Body of pancreas (tissue), 4 donors: ENCODE measurements at regions not wholly inside any gene's neighbourhood (a gene's known extent, or its start where the extent isn't known, plus 50 kb on each side); places are given as distances from the start of the nearest gene placed in this dataset.

Experiments
- ATAC-seq: fragments of 150-250 bp; one replicate; pipeline ENCODE4 v1.9.1; 2016
- DNase-seq, 4 donors: peaks; one replicate each; pipeline ENCODE4 v3.0.0-alpha.2; 2019
- H3K27ac ChIP-seq, 4 donors: fragments of 200-600 bp; sonication (generic); 1 replicate in 3 of 4; 2 replicates in 1 of 4; pipeline versions ENCODE4 v1.5.1 to v1.6.1; 2016 to 2019; ENCODE audit warnings: mild to moderate bottlenecking in 1 of 4, mixed read lengths in 1 of 4, moderate library complexity in 1 of 4
- H3K27me3 ChIP-seq, 2 donors: fragments of 200-600 bp; sonication (generic); one replicate each; pipeline ENCODE4 v1.6.0; 2016; ENCODE audit warnings: mild to moderate bottlenecking in 1 of 2
- H3K36me3 ChIP-seq, 2 donors: fragments of 200-600 bp; sonication (generic); replicated peaks in 1 of 2; 2 replicates each; pipeline ENCODE4 v1.5.1; 2016; ENCODE audit warnings: low read depth in 2 of 2; ENCODE audit not compliant: insufficient read depth in 1 of 2
- H3K4me1 ChIP-seq: fragments of 200-600 bp; sonication (generic); one replicate; pipeline ENCODE4 v1.6.0; 2016
- H3K4me3 ChIP-seq, 2 donors: fragments of 200-600 bp; sonication (generic); 1 replicate in 1 of 2; 2 replicates in 1 of 2; pipeline ENCODE4 v1.5.1; 2016 to 2019
- H3K9me3 ChIP-seq, 3 donors: fragments of 200-600 bp; sonication (generic); 1 replicate in 2 of 3; 2 replicates in 1 of 3; pipeline ENCODE4 v1.5.1; 2016
- POLR2A ChIP-seq, 3 donors: fragments of 450-650 bp; IDR thresholded peaks; one replicate each; pipeline ENCODE4 v1.6.1; 2016; ENCODE audit warnings: antibody characterized with exemption in 3 of 3, mild to moderate bottlenecking in 2 of 3
- WGBS, 2 donors: methylation state at CpG; one replicate each; pipeline ENCODE4 v1.1.5; 2017; 5-methylcytosine and 5-hydroxymethylcytosine counted together
- intact Hi-C: fragments of 100-400 bp; cut with DNase I; formaldehyde crosslinking; loops from one replicate; pipeline ENCODE4 v1.15.1; 2023
- TF ChIP-seq, protein P1 (sequence below), 7 experiments: fragments of 450-650 bp in 4 of 7; fragments of 200-600 bp in 3 of 7; sonication (generic) in 3 of 7; IDR thresholded peaks; one replicate each; pipeline ENCODE4 v1.5.1; 2016 to 2019; ENCODE audit warnings: antibody characterized with exemption in 7 of 7

DNA sequence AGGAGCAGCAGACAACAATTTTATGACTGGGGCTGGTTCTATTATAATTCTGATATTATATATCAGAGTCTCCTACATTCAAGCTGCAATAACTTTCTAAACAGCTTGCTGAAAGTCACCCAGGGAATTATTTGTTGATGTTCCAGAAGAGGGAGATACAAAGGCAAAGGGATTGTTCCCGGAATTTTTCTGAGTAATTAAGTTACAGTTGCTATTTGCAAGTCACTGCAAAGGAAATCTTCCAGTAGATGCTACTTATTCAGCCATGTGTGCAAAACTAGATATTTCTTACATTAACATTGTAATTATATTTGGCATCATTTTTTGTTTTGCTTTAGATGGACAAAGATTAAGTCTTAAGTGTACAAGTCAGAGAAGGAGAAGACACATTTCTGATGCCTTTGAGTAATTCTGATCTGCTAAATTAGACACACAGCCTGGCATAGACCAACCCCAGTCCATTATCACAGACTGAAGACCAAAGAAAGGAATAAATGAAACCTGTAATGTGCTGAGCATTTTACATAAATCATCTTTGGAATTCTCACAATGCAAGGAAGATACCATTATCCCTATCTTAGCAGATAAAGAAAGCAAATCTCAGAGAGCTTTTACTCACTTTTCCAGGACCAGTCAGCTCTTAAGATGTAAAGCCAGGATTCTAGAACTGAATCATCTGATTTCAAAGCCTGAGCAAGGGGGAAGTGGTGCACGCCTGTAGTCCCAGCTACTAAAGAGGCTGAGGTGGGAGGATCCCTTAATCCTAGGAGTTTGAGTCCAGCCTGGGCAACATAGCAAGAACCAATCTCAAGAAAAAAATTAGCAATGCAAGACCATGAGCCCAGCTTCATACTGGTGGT, 62.6 kb upstream of the AKAP12 start:
- WGBS, 2 donors: 73 to 75% methylated on average over 2 of the region's 2 CpGs
- Histone ChIP-seq H3K4me1 (no peaks in the 10 kb centered on the region), H3K27me3 (no peaks in the 10 kb centered on the region), H3K9me3 (no peaks in the 10 kb centered on the region), H3K36me3 (no peaks in the 10 kb centered on the region), H3K4me3 (no peak overlapping the region), H3K27ac (no peak overlapping the region)
- DNase-seq: no peak
- ATAC-seq: no peak
- intact Hi-C loops: no loop called here
- TF ChIP-seq, protein P1, sequence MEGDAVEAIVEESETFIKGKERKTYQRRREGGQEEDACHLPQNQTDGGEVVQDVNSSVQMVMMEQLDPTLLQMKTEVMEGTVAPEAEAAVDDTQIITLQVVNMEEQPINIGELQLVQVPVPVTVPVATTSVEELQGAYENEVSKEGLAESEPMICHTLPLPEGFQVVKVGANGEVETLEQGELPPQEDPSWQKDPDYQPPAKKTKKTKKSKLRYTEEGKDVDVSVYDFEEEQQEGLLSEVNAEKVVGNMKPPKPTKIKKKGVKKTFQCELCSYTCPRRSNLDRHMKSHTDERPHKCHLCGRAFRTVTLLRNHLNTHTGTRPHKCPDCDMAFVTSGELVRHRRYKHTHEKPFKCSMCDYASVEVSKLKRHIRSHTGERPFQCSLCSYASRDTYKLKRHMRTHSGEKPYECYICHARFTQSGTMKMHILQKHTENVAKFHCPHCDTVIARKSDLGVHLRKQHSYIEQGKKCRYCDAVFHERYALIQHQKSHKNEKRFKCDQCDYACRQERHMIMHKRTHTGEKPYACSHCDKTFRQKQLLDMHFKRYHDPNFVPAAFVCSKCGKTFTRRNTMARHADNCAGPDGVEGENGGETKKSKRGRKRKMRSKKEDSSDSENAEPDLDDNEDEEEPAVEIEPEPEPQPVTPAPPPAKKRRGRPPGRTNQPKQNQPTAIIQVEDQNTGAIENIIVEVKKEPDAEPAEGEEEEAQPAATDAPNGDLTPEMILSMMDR (IDR thresholded peaks at IDR 0.05): no peak
- no peak for TF ChIP-seq POLR2A (IDR thresholded peaks at IDR 0.05)

- no peak for DNase-seq
- TF ChIP-seq POLR2A (IDR thresholded peaks at IDR 0.05): no peak
- TF ChIP-seq, protein P1 (IDR thresholded peaks at IDR 0.05): no peak
- Histone ChIP-seq H3K4me3 (no peak overlapping the region), H3K9me3 (no peaks in the 10 kb centered on the region), H3K27ac (no peak overlapping the region), H3K27me3 (no peaks in the 10 kb centered on the region), H3K36me3 (no peaks in the 10 kb centered on the region), H3K4me1 (no peaks in the 10 kb centered on the region)
- intact Hi-C loops: no loop called here
- no peak for ATAC-seq
- 92 to 95% methylated on average over 3 of the region's 3 CpGs for WGBS, 2 donors
Observed at GRCh38 chr6:151178373-151178772, 61.4 kb upstream of the AKAP12 start.

DNA sequence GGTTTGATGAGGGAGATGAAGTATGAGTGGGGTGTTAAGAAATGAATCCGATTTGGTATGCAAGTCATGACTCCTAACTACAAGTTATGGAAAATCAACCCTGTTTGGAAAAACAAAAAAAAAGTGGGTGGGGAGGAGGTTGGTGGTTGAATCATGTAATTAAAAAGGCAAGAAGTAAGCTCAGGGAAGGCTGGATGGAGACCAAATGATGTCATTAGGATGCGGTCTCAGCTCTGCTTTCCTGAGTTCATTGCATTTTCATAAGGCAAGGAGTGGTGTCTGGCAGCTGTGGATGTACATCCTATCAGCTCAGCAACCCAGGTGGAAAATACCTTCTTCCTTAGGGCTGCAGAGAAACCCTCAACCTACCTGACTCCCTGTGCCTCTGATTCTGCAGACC, 60.4 kb upstream of the AKAP12 start:
- no peaks in the 10 kb centered on the region for H3K9me3 ChIP-seq
- no peak overlapping the region for H3K27ac ChIP-seq
- no peak overlapping the region for H3K4me3 ChIP-seq
- H3K27me3 ChIP-seq: no peaks in the 10 kb centered on the region
- no peak for TF ChIP-seq POLR2A (IDR thresholded peaks at IDR 0.05)
- TF ChIP-seq, protein P1 (IDR thresholded peaks at IDR 0.05): no peak
- H3K36me3 ChIP-seq: no peaks in the 10 kb centered on the region
- DNase-seq (no peak), ATAC-seq (no peak)
- intact Hi-C loops: no loop called here
- WGBS, 2 donors: 71 to 78% methylated on average over 2 of the region's 2 CpGs
- H3K4me1 ChIP-seq: no peaks in the 10 kb centered on the region

DNA sequence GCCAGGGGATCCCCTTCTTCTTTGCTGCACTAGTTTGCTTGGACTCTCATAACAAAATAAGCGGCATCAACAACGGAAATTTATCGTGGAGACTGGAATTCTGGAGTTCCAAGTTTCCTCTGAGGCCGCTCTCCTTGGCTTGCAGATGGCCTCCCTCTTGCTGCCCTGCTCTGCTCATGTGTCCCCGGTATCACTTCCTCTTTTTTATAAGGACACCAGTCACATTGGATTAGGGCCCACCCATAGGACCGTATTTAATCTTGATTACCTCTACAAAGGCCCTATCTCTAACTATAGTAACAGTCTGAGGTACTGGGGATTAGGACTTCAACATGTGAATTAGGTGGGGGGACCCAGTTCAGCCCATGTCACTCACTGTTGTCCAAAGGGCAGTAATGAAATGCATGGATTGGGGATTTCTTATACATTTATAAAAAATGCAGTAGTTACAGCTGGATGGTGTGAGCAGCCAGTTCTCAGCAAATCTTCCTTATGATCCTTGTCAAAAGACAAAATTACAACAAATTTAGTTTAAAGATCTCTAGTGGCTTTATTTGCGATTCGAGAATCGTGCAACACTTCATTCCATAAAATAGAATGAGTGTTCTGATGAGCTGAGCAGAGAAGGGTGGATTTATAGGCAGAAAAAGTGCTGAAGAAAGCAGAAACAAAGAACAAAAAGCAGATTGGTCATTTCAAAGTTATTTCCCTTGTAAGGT, 59.3 kb upstream of the AKAP12 start:
- Histone ChIP-seq H3K4me1 (no peaks in the 10 kb centered on the region), H3K9me3 (no peaks in the 10 kb centered on the region), H3K4me3 (no peak overlapping the region), H3K27ac (no peak overlapping the region), H3K36me3 (no peaks in the 10 kb centered on the region), H3K27me3 (no peaks in the 10 kb centered on the region)
- no peak for DNase-seq
- no peak for ATAC-seq
- intact Hi-C loops: no loop called here
- WGBS, 2 donors: 87 to 91% methylated on average over 9 of the region's 9 CpGs
- TF ChIP-seq, protein P1 (IDR thresholded peaks at IDR 0.05): no peak
- TF ChIP-seq POLR2A (IDR thresholded peaks at IDR 0.05): no peak
